ENCODE measurements at regions not wholly inside any gene's neighbourhood (a gene's known extent, or its start where the extent isn't known, plus 50 kb on each side); places are given as distances from the start of the nearest gene placed in this dataset.
"Not testable (repeated sequence)": the region's sequence is repeated elsewhere in the genome, so short reads cannot be mapped to it uniquely, and the experiment has no call there.

GRCh38 chr12:9543341-9543740, 64.4 kb downstream of the KLRB1 start:
- not testable (repeated sequence) for DNase-seq

DNA sequence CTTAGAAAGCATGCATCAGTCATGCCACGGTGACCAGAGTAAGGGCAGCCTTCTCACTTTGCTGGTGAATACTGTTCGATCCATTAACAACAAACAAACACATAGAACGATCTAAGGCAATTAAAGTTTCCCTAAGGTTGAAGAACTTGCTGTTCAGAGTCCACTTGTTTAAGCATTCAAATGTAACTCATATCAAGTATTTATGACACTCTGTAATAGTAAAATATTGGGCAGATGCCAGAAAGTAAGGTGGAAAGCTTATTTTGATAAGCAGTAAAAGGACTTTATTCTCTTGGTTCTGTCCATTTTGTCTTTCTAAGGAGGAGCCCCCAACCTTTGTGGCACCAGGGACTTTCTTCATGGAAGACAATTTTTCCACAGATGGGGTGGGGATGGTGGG, 64.9 kb downstream of the KLRB1 start:
- DNase-seq: not testable (repeated sequence)

GRCh38 chr12:9515925-9516324, 91.8 kb downstream of the KLRB1 start:
- DNase-seq: not testable (repeated sequence)

DNA sequence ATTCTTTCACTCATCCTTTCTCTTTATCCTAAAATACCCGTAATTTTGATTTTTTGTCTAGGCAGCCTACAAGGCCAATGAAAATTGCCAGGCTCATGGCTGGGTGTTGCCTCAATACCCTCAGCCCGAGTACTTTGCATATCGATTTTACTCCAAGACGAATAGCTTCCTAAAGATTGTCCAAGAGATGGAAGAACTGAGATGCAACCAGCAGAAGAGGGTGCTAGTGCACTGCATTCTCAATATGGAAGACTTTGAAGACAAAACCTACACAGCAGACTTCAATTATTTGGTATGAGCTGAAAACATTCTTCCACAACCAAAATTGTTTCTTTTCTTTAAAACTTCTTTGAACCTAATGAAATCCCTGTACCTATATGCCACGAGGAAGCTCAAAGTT, 95.0 kb downstream of the KLRB1 start:
- not testable (repeated sequence) for DNase-seq

- not testable (repeated sequence) for DNase-seq
These were observed 97.2 kb downstream of the KLRB1 start for GRCh38 chr12:9510392-9511011.

GRCh38 chr12:9509464-9510161, 98.1 kb downstream of the KLRB1 start:
- DNase-seq: no peak

- no peak for DNase-seq
These were observed 101.0 kb downstream of the KLRB1 start for GRCh38 chr12:9506746-9507145.

GRCh38 chr12:9503384-9503783, 104.3 kb downstream of the KLRB1 start:
- DNase-seq: not testable (repeated sequence)

DNA sequence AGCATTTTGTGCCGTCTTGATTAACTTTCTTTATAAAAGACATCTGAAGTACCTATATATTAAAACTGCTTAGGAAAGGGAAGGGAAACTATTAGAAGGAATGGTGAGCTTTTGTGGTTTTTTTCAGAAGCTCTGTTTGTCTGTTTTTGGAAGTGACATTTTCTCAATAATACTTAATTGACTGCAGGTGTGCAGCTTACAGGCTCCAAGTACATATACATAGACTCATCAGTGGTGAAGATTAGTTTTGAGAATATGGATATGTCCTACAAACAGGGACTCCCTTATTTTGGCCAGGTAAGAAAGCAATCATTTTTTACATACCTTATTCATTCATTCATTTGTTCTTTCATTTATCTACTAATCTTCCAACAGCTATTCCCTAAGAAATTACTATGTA, 104.9 kb downstream of the KLRB1 start:
- DNase-seq: not testable (repeated sequence)

- not testable (repeated sequence) for DNase-seq
These were observed 114.4 kb downstream of the KLRB1 start for GRCh38 chr12:9493325-9493724.

DNA sequence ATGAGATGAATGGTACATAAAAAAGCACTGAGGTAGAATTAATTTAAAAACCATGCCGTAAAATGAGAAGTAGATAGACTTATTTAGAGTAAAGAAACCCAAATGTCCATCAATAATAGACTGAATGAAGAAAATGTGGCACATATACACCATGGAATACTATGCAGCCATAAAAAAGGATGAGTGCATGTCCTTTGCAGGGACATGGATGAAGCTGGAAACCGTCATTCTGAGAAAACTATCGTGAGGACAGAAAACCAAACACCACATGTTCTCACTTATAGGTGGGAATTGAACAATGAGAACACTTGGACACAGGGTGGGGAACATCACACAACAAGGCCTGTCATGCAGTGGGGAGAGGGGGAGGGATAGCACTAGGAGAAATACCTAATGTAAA, 126.4 kb downstream of the KLRB1 start:
- not testable (repeated sequence) for DNase-seq

DNA sequence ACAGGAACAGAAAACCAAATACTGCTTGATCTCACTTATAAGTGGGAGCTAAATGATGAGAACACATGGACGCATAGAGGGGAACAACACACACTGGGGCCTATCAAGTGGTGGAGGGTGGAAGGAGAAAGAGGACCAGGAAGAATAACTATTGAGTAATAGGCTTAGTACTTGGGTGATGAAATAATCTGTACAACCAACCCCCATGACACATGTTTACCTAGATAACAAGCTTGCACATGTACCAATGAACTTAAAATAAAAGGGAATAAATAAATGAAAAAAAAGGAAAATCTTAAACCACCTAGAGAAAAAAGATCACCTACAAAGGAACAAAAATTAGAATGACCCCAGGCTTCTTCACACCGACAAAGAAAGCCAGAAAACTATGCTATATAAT, 133.5 kb downstream of the KLRB1 start:
- DNase-seq: not testable (repeated sequence)

DNA sequence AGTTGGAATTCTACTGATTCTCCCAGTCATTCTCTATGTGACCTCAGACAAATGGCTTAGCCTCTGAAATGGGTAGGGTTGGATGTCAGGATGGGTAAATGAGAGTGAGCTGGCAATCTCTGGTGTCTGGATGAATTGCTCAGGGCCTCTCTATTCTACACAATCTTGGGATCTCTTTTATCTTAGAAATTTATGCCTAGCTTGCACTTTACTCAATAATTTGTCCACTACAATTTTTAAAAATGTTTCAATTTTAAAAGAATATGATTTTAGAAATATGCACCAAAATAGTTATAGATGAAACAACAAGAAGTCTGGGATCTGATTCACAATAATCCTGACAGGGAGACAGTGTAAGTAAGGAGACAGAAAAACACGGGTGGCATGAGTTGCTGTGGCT, 134.1 kb downstream of the KLRB1 start:
- DNase-seq: not testable (repeated sequence)

GRCh38 chr12:9471501-9471900, 136.2 kb downstream of the KLRB1 start:
- DNase-seq: not testable (repeated sequence)

- not testable (repeated sequence) for DNase-seq
These were observed 137.3 kb downstream of the KLRB1 start for GRCh38 chr12:9470367-9470766.

- not testable (repeated sequence) for DNase-seq
These were observed 137.8 kb downstream of the KLRB1 start for GRCh38 chr12:9469956-9470355.

- DNase-seq: not testable (repeated sequence)
These were observed 138.3 kb downstream of the KLRB1 start for GRCh38 chr12:9469463-9469862.

- DNase-seq: peak; percentile 65
These were observed 138.7 kb downstream of the KLRB1 start for GRCh38 chr12:9468998-9469397.

DNA sequence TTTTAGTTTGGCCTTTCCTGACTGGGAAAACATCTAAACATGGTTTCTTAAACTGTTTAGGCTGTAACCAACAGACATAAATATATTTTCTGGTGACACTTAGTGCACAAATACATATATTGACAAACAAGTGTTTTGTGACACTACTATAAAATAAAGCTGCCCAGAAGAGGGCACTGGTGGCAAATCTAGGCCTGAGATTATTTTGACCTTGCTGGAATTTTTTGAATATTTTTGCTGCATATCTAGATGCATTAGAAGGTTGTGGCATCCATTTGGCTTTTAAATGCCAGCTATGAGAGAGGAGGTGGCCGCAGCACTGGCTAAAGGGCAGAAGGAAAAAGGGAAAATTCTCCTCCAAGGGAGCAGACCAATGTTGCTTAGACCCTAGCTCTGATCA, 139.6 kb downstream of the KLRB1 start:
- DNase-seq: peak; percentile 1

DNA sequence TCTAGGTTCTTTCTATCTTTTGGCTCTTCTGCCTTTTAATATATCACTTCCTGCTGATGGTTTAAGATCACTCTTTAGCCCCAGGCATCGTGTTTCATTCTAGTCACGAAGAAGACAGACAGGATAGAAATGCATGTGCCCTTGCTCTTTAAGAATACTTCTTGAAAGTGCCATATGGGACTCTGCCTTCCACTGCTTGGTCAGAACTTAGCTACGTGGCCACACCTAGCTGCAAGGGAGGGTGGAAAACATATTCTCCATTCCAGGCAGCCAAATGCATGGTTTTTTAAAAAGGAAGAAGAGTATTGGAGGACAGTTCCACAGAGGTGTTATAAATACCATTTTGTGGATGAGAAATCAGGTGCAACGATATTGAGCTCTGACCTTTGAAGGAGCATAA, 143.3 kb downstream of the KLRB1 start:
- DNase-seq: no peak

GRCh38 chr12:9455516-9455915, 152.2 kb downstream of the KLRB1 start:
- not testable (repeated sequence) for DNase-seq

DNA sequence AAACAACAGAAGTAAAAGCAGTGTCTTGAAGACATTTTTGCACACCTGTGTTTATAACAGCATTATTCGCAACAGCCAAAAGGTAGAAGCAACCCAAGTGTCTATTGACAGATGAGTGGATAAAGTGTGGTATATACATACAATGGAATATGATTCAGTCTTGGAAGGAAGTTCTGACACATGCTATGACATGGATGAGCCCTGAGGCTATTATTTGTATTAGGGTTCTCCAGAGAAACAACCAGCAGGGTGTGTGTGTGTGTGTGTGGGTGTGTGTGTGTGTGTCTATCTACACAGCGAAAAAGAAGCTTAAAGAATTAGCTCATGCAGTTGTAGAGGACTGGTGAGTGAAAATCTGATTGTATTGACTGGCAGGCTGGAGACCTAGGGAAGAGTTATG, 153.7 kb downstream of the KLRB1 start:
- DNase-seq: not testable (repeated sequence)

DNA sequence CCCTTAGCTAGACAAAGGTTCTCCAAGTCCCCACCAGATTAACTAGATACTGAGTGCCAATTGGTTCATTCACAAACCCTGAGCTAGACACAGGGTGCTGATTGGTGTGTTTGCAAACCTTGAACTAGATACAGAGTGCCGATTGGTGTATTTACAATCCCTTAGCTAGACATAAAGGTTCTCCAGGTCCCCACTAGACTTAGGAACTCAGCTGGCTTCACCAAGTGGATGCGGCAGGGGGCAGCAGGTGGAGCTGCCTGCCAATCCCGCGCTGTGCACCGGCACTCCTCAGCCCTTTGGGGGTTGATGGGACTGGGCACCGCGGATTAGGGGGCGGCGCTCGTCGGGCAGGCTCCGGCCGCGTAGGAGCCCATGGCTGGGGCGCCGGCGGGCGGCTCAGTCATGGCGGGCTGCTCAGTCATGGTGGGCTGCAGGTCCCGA, 157.6 kb downstream of the KLRB1 start:
- DNase-seq: peak; percentile 0

DNA sequence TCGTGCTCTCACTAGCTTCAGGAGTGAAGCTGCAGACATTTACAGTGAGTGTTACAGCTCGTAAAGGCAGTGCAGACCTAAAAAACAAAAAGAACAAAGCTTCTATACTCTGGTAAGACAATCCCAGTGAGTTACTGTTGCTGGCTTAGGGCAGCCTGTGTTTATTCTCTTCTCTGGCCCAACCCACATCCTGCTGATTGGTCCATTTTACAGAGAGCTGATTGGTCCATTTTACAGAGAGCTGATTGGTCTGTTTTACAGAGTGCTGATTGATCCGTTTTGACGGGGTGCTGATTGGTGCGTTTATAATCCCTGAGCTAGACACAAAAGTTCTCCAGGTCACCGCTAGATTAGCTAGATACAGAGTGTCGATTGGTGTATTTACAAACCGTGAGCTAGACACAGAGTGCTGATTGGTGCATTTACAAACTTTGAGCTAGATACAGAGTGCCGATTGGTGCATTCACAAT, 158.0 kb downstream of the KLRB1 start:
- DNase-seq: peak; percentile 5

All from eye (tissue), 1 donor.